ENCODE measurements at regions not wholly inside any gene's neighbourhood (a gene's known extent, or its start where the extent isn't known, plus 50 kb on each side); places are given as distances from the start of the nearest gene placed in this dataset.
A peak's percentile ranks its signal among the peaks of the same experiment; 100 is the strongest.
"Not testable (repeated sequence)": the region's sequence is repeated elsewhere in the genome, so short reads cannot be mapped to it uniquely, and the experiment has no call there.

- H3K36me3 ChIP-seq (ENCODE audit: control insufficient read depth, insufficient read depth, low read length); H3K4me1 ChIP-seq (ENCODE audit: control insufficient read depth, insufficient read depth, low read length); H3K27me3 ChIP-seq (ENCODE audit: control insufficient read depth, insufficient read depth, low read length); DNase-seq; H3K9me3 ChIP-seq (ENCODE audit: control insufficient read depth, low read depth, low read length); H3K4me3 ChIP-seq (ENCODE audit: low read length); H3K27ac ChIP-seq (ENCODE audit: low read length): not testable (repeated sequence)
- no CpG with 5 or more reads among the region's 1 CpG for WGBS (ENCODE audit: insufficient coverage, low lambda C conversion rate)
Observed at GRCh38 chr1:90281886-90282285, 287.0 kb downstream of the ZNF326 start.

- H3K4me3 ChIP-seq (ENCODE audit: low read length): no peak overlapping the region
- DNase-seq: no peak
- no peaks in the 10 kb centered on the region for H3K9me3 ChIP-seq (ENCODE audit: control insufficient read depth, low read depth, low read length)
- H3K27ac ChIP-seq (ENCODE audit: low read length): no peak overlapping the region
- H3K36me3 ChIP-seq (ENCODE audit: control insufficient read depth, insufficient read depth, low read length): no peaks in the 10 kb centered on the region
- H3K27me3 ChIP-seq (ENCODE audit: control insufficient read depth, insufficient read depth, low read length): no peaks in the 10 kb centered on the region
- no peaks in the 10 kb centered on the region for H3K4me1 ChIP-seq (ENCODE audit: control insufficient read depth, insufficient read depth, low read length)
Observed at GRCh38 chr1:90277270-90277669, 282.4 kb downstream of the ZNF326 start.

- Histone ChIP-seq H3K9me3 (ENCODE audit: control insufficient read depth, low read depth, low read length) (no peaks in the 10 kb centered on the region), H3K27me3 (ENCODE audit: control insufficient read depth, insufficient read depth, low read length) (no peaks in the 10 kb centered on the region), H3K27ac (ENCODE audit: low read length) (no peak overlapping the region), H3K4me3 (ENCODE audit: low read length) (no peak overlapping the region), H3K36me3 (ENCODE audit: control insufficient read depth, insufficient read depth, low read length) (no peaks in the 10 kb centered on the region), H3K4me1 (ENCODE audit: control insufficient read depth, insufficient read depth, low read length) (no peaks in the 10 kb centered on the region)
- WGBS (ENCODE audit: insufficient coverage, low lambda C conversion rate): no CpG with 5 or more reads among the region's 5 CpGs
- no peak for DNase-seq
Observed at GRCh38 chr1:90274376-90274775, 279.5 kb downstream of the ZNF326 start.

GRCh38 chr1:90273241-90273774, 278.4 kb downstream of the ZNF326 start:
- H3K27ac ChIP-seq (ENCODE audit: low read length): no peak overlapping the region
- no peak overlapping the region for H3K4me3 ChIP-seq (ENCODE audit: low read length)
- no peaks in the 10 kb centered on the region for H3K27me3 ChIP-seq (ENCODE audit: control insufficient read depth, insufficient read depth, low read length)
- no peaks in the 10 kb centered on the region for H3K4me1 ChIP-seq (ENCODE audit: control insufficient read depth, insufficient read depth, low read length)
- DNase-seq: no peak
- no peaks in the 10 kb centered on the region for H3K9me3 ChIP-seq (ENCODE audit: control insufficient read depth, low read depth, low read length)
- no peaks in the 10 kb centered on the region for H3K36me3 ChIP-seq (ENCODE audit: control insufficient read depth, insufficient read depth, low read length)

- Histone ChIP-seq H3K9me3 (ENCODE audit: control insufficient read depth, low read depth, low read length) (no peaks in the 10 kb centered on the region), H3K36me3 (ENCODE audit: control insufficient read depth, insufficient read depth, low read length) (no peaks in the 10 kb centered on the region), H3K4me3 (ENCODE audit: low read length) (no peak overlapping the region), H3K4me1 (ENCODE audit: control insufficient read depth, insufficient read depth, low read length) (no peaks in the 10 kb centered on the region), H3K27me3 (ENCODE audit: control insufficient read depth, insufficient read depth, low read length) (no peaks in the 10 kb centered on the region), H3K27ac (ENCODE audit: low read length) (no peak overlapping the region)
- no CpG with 5 or more reads among the region's 2 CpGs for WGBS (ENCODE audit: insufficient coverage, low lambda C conversion rate)
- no peak for DNase-seq
Observed at GRCh38 chr1:90262791-90263190, 267.9 kb downstream of the ZNF326 start.

- no peak overlapping the region for H3K4me3 ChIP-seq (ENCODE audit: low read length)
- no peak for DNase-seq
- H3K4me1 ChIP-seq (ENCODE audit: control insufficient read depth, insufficient read depth, low read length): no peaks in the 10 kb centered on the region
- H3K27me3 ChIP-seq (ENCODE audit: control insufficient read depth, insufficient read depth, low read length): no peaks in the 10 kb centered on the region
- no peak overlapping the region for H3K27ac ChIP-seq (ENCODE audit: low read length)
- no peaks in the 10 kb centered on the region for H3K9me3 ChIP-seq (ENCODE audit: control insufficient read depth, low read depth, low read length)
- WGBS (ENCODE audit: insufficient coverage, low lambda C conversion rate): 100% methylated on average over 1 of the region's 1 CpG
- H3K36me3 ChIP-seq (ENCODE audit: control insufficient read depth, insufficient read depth, low read length): no peaks in the 10 kb centered on the region
Observed at GRCh38 chr1:90262286-90262685, 267.4 kb downstream of the ZNF326 start.

- 67% methylated on average over 1 of the region's 2 CpGs for WGBS (ENCODE audit: insufficient coverage, low lambda C conversion rate)
- Histone ChIP-seq H3K4me3 (ENCODE audit: low read length) (no peak overlapping the region), H3K9me3 (ENCODE audit: control insufficient read depth, low read depth, low read length) (no peaks in the 10 kb centered on the region), H3K27me3 (ENCODE audit: control insufficient read depth, insufficient read depth, low read length) (no peaks in the 10 kb centered on the region), H3K36me3 (ENCODE audit: control insufficient read depth, insufficient read depth, low read length) (no peaks in the 10 kb centered on the region), H3K27ac (ENCODE audit: low read length) (no peak overlapping the region), H3K4me1 (ENCODE audit: control insufficient read depth, insufficient read depth, low read length) (peaks cover 4% of the 10 kb centered on the region)
- no peak for DNase-seq
Observed at GRCh38 chr1:90246069-90246468, 251.2 kb downstream of the ZNF326 start.

GRCh38 chr1:90236493-90236892, 241.6 kb downstream of the ZNF326 start:
- no CpG with 5 or more reads among the region's 6 CpGs for WGBS (ENCODE audit: insufficient coverage, low lambda C conversion rate)
- Histone ChIP-seq H3K4me3 (ENCODE audit: low read length) (no peak overlapping the region), H3K36me3 (ENCODE audit: control insufficient read depth, insufficient read depth, low read length) (no peaks in the 10 kb centered on the region), H3K4me1 (ENCODE audit: control insufficient read depth, insufficient read depth, low read length) (no peaks in the 10 kb centered on the region), H3K27ac (ENCODE audit: low read length) (no peak overlapping the region), H3K9me3 (ENCODE audit: control insufficient read depth, low read depth, low read length) (no peaks in the 10 kb centered on the region), H3K27me3 (ENCODE audit: control insufficient read depth, insufficient read depth, low read length) (no peaks in the 10 kb centered on the region)
- DNase-seq: no peak

GRCh38 chr1:90223401-90223800, 228.5 kb downstream of the ZNF326 start:
- Histone ChIP-seq H3K27ac (ENCODE audit: low read length) (no peak overlapping the region), H3K4me1 (ENCODE audit: control insufficient read depth, insufficient read depth, low read length) (peaks cover 20% of the 10 kb centered on the region), H3K36me3 (ENCODE audit: control insufficient read depth, insufficient read depth, low read length) (no peaks in the 10 kb centered on the region), H3K27me3 (ENCODE audit: control insufficient read depth, insufficient read depth, low read length) (no peaks in the 10 kb centered on the region), H3K4me3 (ENCODE audit: low read length) (no peak overlapping the region), H3K9me3 (ENCODE audit: control insufficient read depth, low read depth, low read length) (peaks cover 8% of the 10 kb centered on the region)
- DNase-seq: no peak

GRCh38 chr1:90220941-90221693, 226.2 kb downstream of the ZNF326 start:
- peaks cover 20% of the 10 kb centered on the region for H3K4me1 ChIP-seq (ENCODE audit: control insufficient read depth, insufficient read depth, low read length)
- no peaks in the 10 kb centered on the region for H3K36me3 ChIP-seq (ENCODE audit: control insufficient read depth, insufficient read depth, low read length)
- H3K27me3 ChIP-seq (ENCODE audit: control insufficient read depth, insufficient read depth, low read length): no peaks in the 10 kb centered on the region
- no peak overlapping the region for H3K4me3 ChIP-seq (ENCODE audit: low read length)
- peak overlapping the region; percentile 40 for H3K27ac ChIP-seq (ENCODE audit: low read length)
- DNase-seq: peak; percentile 37 to 50
- H3K9me3 ChIP-seq (ENCODE audit: control insufficient read depth, low read depth, low read length): peaks cover 8% of the 10 kb centered on the region
- WGBS (ENCODE audit: insufficient coverage, low lambda C conversion rate): no CpG with 5 or more reads among the region's 5 CpGs

- Histone ChIP-seq H3K4me3 (ENCODE audit: low read length) (no peak overlapping the region), H3K4me1 (ENCODE audit: control insufficient read depth, insufficient read depth, low read length) (peaks cover 20% of the 10 kb centered on the region), H3K9me3 (ENCODE audit: control insufficient read depth, low read depth, low read length) (peaks cover 5% of the 10 kb centered on the region), H3K36me3 (ENCODE audit: control insufficient read depth, insufficient read depth, low read length) (no peaks in the 10 kb centered on the region), H3K27me3 (ENCODE audit: control insufficient read depth, insufficient read depth, low read length) (no peaks in the 10 kb centered on the region), H3K27ac (ENCODE audit: low read length) (peak overlapping the region; percentile 40)
- no CpG with 5 or more reads among the region's 3 CpGs for WGBS (ENCODE audit: insufficient coverage, low lambda C conversion rate)
- no peak for DNase-seq
Observed at GRCh38 chr1:90220496-90220895, 225.6 kb downstream of the ZNF326 start.
